A172 (cell line): ENCODE measurements at regions not wholly inside any gene's neighbourhood (a gene's known extent, or its start where the extent isn't known, plus 50 kb on each side); places are given as distances from the start of the nearest gene placed in this dataset.
"Not testable (repeated sequence)": the region's sequence is repeated elsewhere in the genome, so short reads cannot be mapped to it uniquely, and the experiment has no call there.

Experiments used
- DNase-seq: peaks from one replicate; pipeline ENCODE4 v3.0.0-alpha.2; 2015; ENCODE audit warnings: low spot score

- no peak for DNase-seq
Observed at GRCh38 chr4:103307453-103308247, 109.5 kb upstream of the CENPE start.

- peak; percentile 10 for DNase-seq
Observed at GRCh38 chr4:103306870-103307375, 108.8 kb upstream of the CENPE start.

GRCh38 chr4:103305355-103305754 is 107.2 kb upstream of the CENPE start:
- no peak for DNase-seq

- DNase-seq: no peak
Observed at GRCh38 chr4:103303011-103303410, 104.9 kb upstream of the CENPE start.

- no peak for DNase-seq
Observed at GRCh38 chr4:103292959-103293358, 94.8 kb upstream of the CENPE start.

- DNase-seq: peak; percentile 4
Observed at GRCh38 chr4:103292373-103292772, 94.2 kb upstream of the CENPE start.

- DNase-seq: no peak
Observed at GRCh38 chr4:103289186-103289585, 91.0 kb upstream of the CENPE start.

- DNase-seq: no peak
Observed at GRCh38 chr4:103272174-103272573, 74.0 kb upstream of the CENPE start.

- peak; percentile 31 for DNase-seq
Observed at GRCh38 chr4:103268746-103269145, 70.6 kb upstream of the CENPE start.

- no peak for DNase-seq
Observed at GRCh38 chr4:103264905-103265304, 66.8 kb upstream of the CENPE start.

- DNase-seq: not testable (repeated sequence)
Observed at GRCh38 chr4:103256068-103256467, 57.9 kb upstream of the CENPE start.
